ENCODE measurements at regions not wholly inside any gene's neighbourhood (a gene's known extent, or its start where the extent isn't known, plus 50 kb on each side); places are given as distances from the start of the nearest gene placed in this dataset.

GRCh38 chrX:7264399-7264798 is 116.4 kb upstream of the PUDP start:
- 100% methylated on average over 1 of the region's 2 CpGs for WGBS (ENCODE audit: missing lambda C conversion rate)
- no peak overlapping the region for H3K4me2 ChIP-seq

GRCh38 chrX:7263961-7264360 is 116.0 kb upstream of the PUDP start:
- ATAC-seq (no peak), DNase-seq (ENCODE audit: low read depth in 1 of 2, low spot score in 1 of 2) (peak in 1 of 2 experiments; percentile 1), FAIRE-seq (no peak)
- Histone ChIP-seq H3K4me2 (no peak overlapping the region), H3K9me3 (no peaks in the 10 kb centered on the region), H3K4me3 (no peak overlapping the region), H3K4me1 (no peaks in the 10 kb centered on the region), H3K27ac (no peak overlapping the region)
- TF ChIP-seq, protein P1, sequence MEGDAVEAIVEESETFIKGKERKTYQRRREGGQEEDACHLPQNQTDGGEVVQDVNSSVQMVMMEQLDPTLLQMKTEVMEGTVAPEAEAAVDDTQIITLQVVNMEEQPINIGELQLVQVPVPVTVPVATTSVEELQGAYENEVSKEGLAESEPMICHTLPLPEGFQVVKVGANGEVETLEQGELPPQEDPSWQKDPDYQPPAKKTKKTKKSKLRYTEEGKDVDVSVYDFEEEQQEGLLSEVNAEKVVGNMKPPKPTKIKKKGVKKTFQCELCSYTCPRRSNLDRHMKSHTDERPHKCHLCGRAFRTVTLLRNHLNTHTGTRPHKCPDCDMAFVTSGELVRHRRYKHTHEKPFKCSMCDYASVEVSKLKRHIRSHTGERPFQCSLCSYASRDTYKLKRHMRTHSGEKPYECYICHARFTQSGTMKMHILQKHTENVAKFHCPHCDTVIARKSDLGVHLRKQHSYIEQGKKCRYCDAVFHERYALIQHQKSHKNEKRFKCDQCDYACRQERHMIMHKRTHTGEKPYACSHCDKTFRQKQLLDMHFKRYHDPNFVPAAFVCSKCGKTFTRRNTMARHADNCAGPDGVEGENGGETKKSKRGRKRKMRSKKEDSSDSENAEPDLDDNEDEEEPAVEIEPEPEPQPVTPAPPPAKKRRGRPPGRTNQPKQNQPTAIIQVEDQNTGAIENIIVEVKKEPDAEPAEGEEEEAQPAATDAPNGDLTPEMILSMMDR (IDR thresholded peaks at IDR 0.05): no peak
- no peak for TF ChIP-seq FOXS1 (CRISPR knock-in tag; IDR thresholded peaks at IDR 0.05)
- TF ChIP-seq, protein P2, sequence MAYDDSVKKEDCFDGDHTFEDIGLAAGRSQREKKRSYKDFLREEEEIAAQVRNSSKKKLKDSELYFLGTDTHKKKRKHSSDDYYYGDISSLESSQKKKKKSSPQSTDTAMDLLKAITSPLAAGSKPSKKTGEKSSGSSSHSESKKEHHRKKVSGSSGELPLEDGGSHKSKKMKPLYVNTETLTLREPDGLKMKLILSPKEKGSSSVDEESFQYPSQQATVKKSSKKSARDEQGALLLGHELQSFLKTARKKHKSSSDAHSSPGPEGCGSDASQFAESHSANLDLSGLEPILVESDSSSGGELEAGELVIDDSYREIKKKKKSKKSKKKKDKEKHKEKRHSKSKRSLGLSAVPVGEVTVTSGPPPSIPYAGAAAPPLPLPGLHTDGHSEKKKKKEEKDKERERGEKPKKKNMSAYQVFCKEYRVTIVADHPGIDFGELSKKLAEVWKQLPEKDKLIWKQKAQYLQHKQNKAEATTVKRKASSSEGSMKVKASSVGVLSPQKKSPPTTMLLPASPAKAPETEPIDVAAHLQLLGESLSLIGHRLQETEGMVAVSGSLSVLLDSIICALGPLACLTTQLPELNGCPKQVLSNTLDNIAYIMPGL (CRISPR knock-in tag; IDR thresholded peaks at IDR 0.05; ENCODE audit: borderline replicate concordance): no peak
- no peak for TF ChIP-seq ESRRA (IDR thresholded peaks at IDR 0.05; ENCODE audit: borderline replicate concordance, low read length)
- no peak for TF ChIP-seq GATA3 (IDR thresholded peaks at IDR 0.05; ENCODE audit: borderline replicate concordance)
- no peak for TF ChIP-seq ZC3H11A (IDR thresholded peaks at IDR 0.05)
- TF ChIP-seq EHMT2 (IDR thresholded peaks at IDR 0.05; ENCODE audit: low read depth): no peak
- TF ChIP-seq CHD4 (IDR thresholded peaks at IDR 0.05; ENCODE audit: borderline replicate concordance): no peak
- no peak for TF ChIP-seq HEYL (CRISPR knock-in tag; IDR thresholded peaks at IDR 0.05)
- TF ChIP-seq, protein P3, sequence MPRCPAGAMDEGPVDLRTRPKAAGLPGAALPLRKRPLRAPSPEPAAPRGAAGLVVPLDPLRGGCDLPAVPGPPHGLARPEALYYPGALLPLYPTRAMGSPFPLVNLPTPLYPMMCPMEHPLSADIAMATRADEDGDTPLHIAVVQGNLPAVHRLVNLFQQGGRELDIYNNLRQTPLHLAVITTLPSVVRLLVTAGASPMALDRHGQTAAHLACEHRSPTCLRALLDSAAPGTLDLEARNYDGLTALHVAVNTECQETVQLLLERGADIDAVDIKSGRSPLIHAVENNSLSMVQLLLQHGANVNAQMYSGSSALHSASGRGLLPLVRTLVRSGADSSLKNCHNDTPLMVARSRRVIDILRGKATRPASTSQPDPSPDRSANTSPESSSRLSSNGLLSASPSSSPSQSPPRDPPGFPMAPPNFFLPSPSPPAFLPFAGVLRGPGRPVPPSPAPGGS (IDR thresholded peaks at IDR 0.05): no peak
- no peak for TF ChIP-seq FOSB (CRISPR knock-in tag; IDR thresholded peaks at IDR 0.05)
- TF ChIP-seq RNF2 (IDR thresholded peaks at IDR 0.05; ENCODE audit: borderline replicate concordance, low read depth): no peak
- no peak for TF ChIP-seq HES2 (IDR thresholded peaks at IDR 0.05)
- TF ChIP-seq SREBF2 (IDR thresholded peaks at IDR 0.05): no peak
- TF ChIP-seq, protein P4, sequence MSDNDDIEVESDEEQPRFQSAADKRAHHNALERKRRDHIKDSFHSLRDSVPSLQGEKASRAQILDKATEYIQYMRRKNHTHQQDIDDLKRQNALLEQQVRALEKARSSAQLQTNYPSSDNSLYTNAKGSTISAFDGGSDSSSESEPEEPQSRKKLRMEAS (IDR thresholded peaks at IDR 0.05): no peak
- TF ChIP-seq NPAS2 (CRISPR knock-in tag; IDR thresholded peaks at IDR 0.05; ENCODE audit: borderline replicate concordance): no peak
- TF ChIP-seq POLR2AphosphoS2 (conservative IDR thresholded peaks at IDR 0.05; ENCODE audit: low read length): no peak
- TF ChIP-seq TFCP2L1 (CRISPR knock-in tag; IDR thresholded peaks at IDR 0.05): no peak
- TF ChIP-seq HOXB13 (CRISPR knock-in tag; IDR thresholded peaks at IDR 0.05; ENCODE audit: low read depth): no peak
- CTCF ChIA-PET: no interaction called here
- 11% methylated on average over 3 of the region's 3 CpGs for WGBS (ENCODE audit: missing lambda C conversion rate)
- POLR2A ChIA-PET: no interaction called here

More at GRCh38 chrX:7264399-7264798, 116.4 kb upstream of the PUDP start:
- no peak for FAIRE-seq
- Histone ChIP-seq H3K4me3 (no peak overlapping the region), H3K4me1 (no peaks in the 10 kb centered on the region), H3K27ac (no peak overlapping the region), H3K9me3 (no peaks in the 10 kb centered on the region)
- no peak for TF ChIP-seq RAD21 (conservative IDR thresholded peaks at IDR 0.05 in 1 of 2, IDR thresholded peaks at IDR 0.05 in 1 of 2)
- no peak for TF ChIP-seq NFE2L2 (conservative IDR thresholded peaks at IDR 0.05; ENCODE audit: low read length)
- TF ChIP-seq JUNB (IDR thresholded peaks at IDR 0.05): no peak
- TF ChIP-seq, protein P5, sequence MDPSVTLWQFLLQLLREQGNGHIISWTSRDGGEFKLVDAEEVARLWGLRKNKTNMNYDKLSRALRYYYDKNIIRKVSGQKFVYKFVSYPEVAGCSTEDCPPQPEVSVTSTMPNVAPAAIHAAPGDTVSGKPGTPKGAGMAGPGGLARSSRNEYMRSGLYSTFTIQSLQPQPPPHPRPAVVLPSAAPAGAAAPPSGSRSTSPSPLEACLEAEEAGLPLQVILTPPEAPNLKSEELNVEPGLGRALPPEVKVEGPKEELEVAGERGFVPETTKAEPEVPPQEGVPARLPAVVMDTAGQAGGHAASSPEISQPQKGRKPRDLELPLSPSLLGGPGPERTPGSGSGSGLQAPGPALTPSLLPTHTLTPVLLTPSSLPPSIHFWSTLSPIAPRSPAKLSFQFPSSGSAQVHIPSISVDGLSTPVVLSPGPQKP (IDR thresholded peaks at IDR 0.05; ENCODE audit: low read depth, low read length): no peak
- no peak for TF ChIP-seq MYC (IDR thresholded peaks at IDR 0.05; ENCODE audit: borderline replicate concordance, low read length)
- TF ChIP-seq FOSL2 (IDR thresholded peaks at IDR 0.05): no peak
- no peak for TF ChIP-seq FOSL2 (CRISPR knock-in tag; IDR thresholded peaks at IDR 0.05)
- no peak for TF ChIP-seq SMC3 (IDR thresholded peaks at IDR 0.05)
- TF ChIP-seq, protein P6, sequence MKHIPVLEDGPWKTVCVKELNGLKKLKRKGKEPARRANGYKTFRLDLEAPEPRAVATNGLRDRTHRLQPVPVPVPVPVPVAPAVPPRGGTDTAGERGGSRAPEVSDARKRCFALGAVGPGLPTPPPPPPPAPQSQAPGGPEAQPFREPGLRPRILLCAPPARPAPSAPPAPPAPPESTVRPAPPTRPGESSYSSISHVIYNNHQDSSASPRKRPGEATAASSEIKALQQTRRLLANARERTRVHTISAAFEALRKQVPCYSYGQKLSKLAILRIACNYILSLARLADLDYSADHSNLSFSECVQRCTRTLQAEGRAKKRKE (CRISPR knock-in tag; IDR thresholded peaks at IDR 0.05; ENCODE audit: low read depth): no peak
- no peak for TF ChIP-seq CHD4 (IDR thresholded peaks at IDR 0.05; ENCODE audit: borderline replicate concordance)
- no peak for TF ChIP-seq CBX2 (IDR thresholded peaks at IDR 0.05; ENCODE audit: borderline replicate concordance, low read depth)
- no peak for TF ChIP-seq PBX3 (IDR thresholded peaks at IDR 0.05)
- no peak for TF ChIP-seq BHLHE40 (IDR thresholded peaks at IDR 0.05; ENCODE audit: low read depth, low read length)
- TF ChIP-seq GATA3 (IDR thresholded peaks at IDR 0.05; ENCODE audit: borderline replicate concordance): no peak
- no peak for TF ChIP-seq KDM1A (IDR thresholded peaks at IDR 0.05; ENCODE audit: low read depth)
- no peak for TF ChIP-seq CBX8 (IDR thresholded peaks at IDR 0.05)
- no peak for TF ChIP-seq JUN (IDR thresholded peaks at IDR 0.05)
- TF ChIP-seq HEYL (CRISPR knock-in tag; IDR thresholded peaks at IDR 0.05): no peak
- no peak for TF ChIP-seq FOSB (CRISPR knock-in tag; IDR thresholded peaks at IDR 0.05)
- no peak for TF ChIP-seq POLR2AphosphoS2 (conservative IDR thresholded peaks at IDR 0.05; ENCODE audit: low read length)
- ChIA-PET CTCF (no interaction called here), POLR2A (no interaction called here)
- no peak for DNase-seq (ENCODE audit: low read depth in 1 of 2, low spot score in 1 of 2)
- no peak for ATAC-seq
